ENCODE measurements at regions not wholly inside any gene's neighbourhood (a gene's known extent, or its start where the extent isn't known, plus 50 kb on each side); places are given as distances from the start of the nearest gene placed in this dataset.

- Mint-ChIP-seq H3K9me3 (ENCODE audit: low read depth) (no peaks in the 10 kb centered on the region), H3K4me1 (ENCODE audit: low read depth) (peaks cover 5% of the 10 kb centered on the region), H3K27ac (ENCODE audit: unreplicated experiment) (no peak overlapping the region), H3K36me3 (ENCODE audit: low read depth) (no peaks in the 10 kb centered on the region), H3K27me3 (ENCODE audit: low read depth) (peaks cover 94% of the 10 kb centered on the region), H3K4me3 (ENCODE audit: unreplicated experiment) (no peak overlapping the region)
- DNase-seq (ENCODE audit: low spot score): no peak
- TF ChIP-seq CTCF (IDR thresholded peaks at IDR 0.05): no peak
These were observed 148.2 kb downstream of the TRIM27 start for GRCh38 chr6:28775405-28776129.

GRCh38 chr6:28776269-28777146, 147.3 kb downstream of the TRIM27 start:
- Mint-ChIP-seq H3K4me3 (ENCODE audit: unreplicated experiment) (no peak overlapping the region), H3K4me1 (ENCODE audit: low read depth) (peaks cover 5% of the 10 kb centered on the region), H3K36me3 (ENCODE audit: low read depth) (no peaks in the 10 kb centered on the region), H3K27ac (ENCODE audit: unreplicated experiment) (no peak overlapping the region), H3K9me3 (ENCODE audit: low read depth) (no peaks in the 10 kb centered on the region), H3K27me3 (ENCODE audit: low read depth) (peaks cover 91% of the 10 kb centered on the region)
- no peak for DNase-seq (ENCODE audit: low spot score)
- no peak for TF ChIP-seq CTCF (IDR thresholded peaks at IDR 0.05)

- Mint-ChIP-seq H3K4me3 (ENCODE audit: unreplicated experiment) (no peak overlapping the region), H3K27ac (ENCODE audit: unreplicated experiment) (no peak overlapping the region), H3K4me1 (ENCODE audit: low read depth) (peaks cover 5% of the 10 kb centered on the region), H3K9me3 (ENCODE audit: low read depth) (no peaks in the 10 kb centered on the region), H3K36me3 (ENCODE audit: low read depth) (no peaks in the 10 kb centered on the region), H3K27me3 (ENCODE audit: low read depth) (peaks cover 91% of the 10 kb centered on the region)
- DNase-seq (ENCODE audit: low spot score): no peak
- TF ChIP-seq CTCF (IDR thresholded peaks at IDR 0.05): no peak
These were observed 146.7 kb downstream of the TRIM27 start for GRCh38 chr6:28777147-28777461.

GRCh38 chr6:28782113-28782673, 141.6 kb downstream of the TRIM27 start:
- no peaks in the 10 kb centered on the region for H3K9me3 Mint-ChIP-seq (ENCODE audit: low read depth)
- H3K4me3 Mint-ChIP-seq (ENCODE audit: unreplicated experiment): no peak overlapping the region
- H3K4me1 Mint-ChIP-seq (ENCODE audit: low read depth): no peaks in the 10 kb centered on the region
- DNase-seq (ENCODE audit: low spot score): no peak
- H3K36me3 Mint-ChIP-seq (ENCODE audit: low read depth): no peaks in the 10 kb centered on the region
- no peak for TF ChIP-seq CTCF (IDR thresholded peaks at IDR 0.05)
- no peak overlapping the region for H3K27ac Mint-ChIP-seq (ENCODE audit: unreplicated experiment)
- peaks cover 77% of the 10 kb centered on the region for H3K27me3 Mint-ChIP-seq (ENCODE audit: low read depth)

- H3K4me1 Mint-ChIP-seq (ENCODE audit: low read depth): peaks cover 17% of the 10 kb centered on the region
- H3K27me3 Mint-ChIP-seq (ENCODE audit: low read depth): peaks cover 72% of the 10 kb centered on the region
- no peak overlapping the region for H3K4me3 Mint-ChIP-seq (ENCODE audit: unreplicated experiment)
- H3K27ac Mint-ChIP-seq (ENCODE audit: unreplicated experiment): no peak overlapping the region
- no peaks in the 10 kb centered on the region for H3K36me3 Mint-ChIP-seq (ENCODE audit: low read depth)
- TF ChIP-seq CTCF (IDR thresholded peaks at IDR 0.05): no peak
- H3K9me3 Mint-ChIP-seq (ENCODE audit: low read depth): peaks cover 4% of the 10 kb centered on the region
- DNase-seq (ENCODE audit: low spot score): no peak
These were observed 137.7 kb downstream of the TRIM27 start for GRCh38 chr6:28785962-28786679.

Data from chondrocyte (in vitro differentiated cells).